Muscle of leg (tissue), 3 donors: ENCODE measurements at regions not wholly inside any gene's neighbourhood (a gene's known extent, or its start where the extent isn't known, plus 50 kb on each side); places are given as distances from the start of the nearest gene placed in this dataset.
"Not testable (repeated sequence)": the region's sequence is repeated elsewhere in the genome, so short reads cannot be mapped to it uniquely, and the experiment has no call there.

Experiments
- DNase-seq: peaks from one replicate; pipeline ENCODE4 v3.0.0; 2013
- H3K27ac ChIP-seq: one replicate; pipeline ENCODE4 v1.5.1; 2013; ENCODE audit warnings: mild to moderate bottlenecking, low read length, control low read depth
- H3K27me3 ChIP-seq: one replicate; pipeline ENCODE4 v1.6.1; 2013; ENCODE audit warnings: low read length; ENCODE audit not compliant: control insufficient read depth, insufficient read depth
- H3K36me3 ChIP-seq: one replicate; pipeline ENCODE4 v1.6.1; 2013; ENCODE audit warnings: low read length; ENCODE audit not compliant: control insufficient read depth, insufficient read depth
- H3K4me1 ChIP-seq: one replicate; pipeline ENCODE4 v1.6.1; 2013; ENCODE audit warnings: low read length; ENCODE audit not compliant: control insufficient read depth, insufficient read depth
- H3K4me3 ChIP-seq: one replicate; pipeline ENCODE4 v1.5.1; 2013; ENCODE audit warnings: low read length, control low read depth
- H3K9me3 ChIP-seq: replicated peaks from 2 replicates; pipeline ENCODE4 v1.6.1; 2013; ENCODE audit warnings: low read depth, low read length; ENCODE audit not compliant: control insufficient read depth
- WGBS: methylation state at CpG from one replicate; pipeline ENCODE4 v1.1.5; 2013; ENCODE audit warnings: missing lambda C conversion rate; ENCODE audit not compliant: insufficient coverage; 5-methylcytosine and 5-hydroxymethylcytosine counted together

- peaks cover 32% of the 10 kb centered on the region for H3K4me1 ChIP-seq
- peak overlapping the region; percentile 42 for H3K27ac ChIP-seq
- H3K9me3 ChIP-seq, result peaks cover 2% of the 10 kb centered on the region
- no peaks in the 10 kb centered on the region for H3K36me3 ChIP-seq
- WGBS, result 32% methylated on average over 4 of the region's 15 CpGs
- DNase-seq, result peak; percentile 89
- peaks cover 2% of the 10 kb centered on the region for H3K27me3 ChIP-seq
- H3K4me3 ChIP-seq, result no peak overlapping the region
Observed at GRCh38 chr2:111671426-111672150, 212.4 kb downstream of the ANAPC1 start.

GRCh38 chr2:111672641-111673040 is 211.4 kb downstream of the ANAPC1 start:
- peaks cover 32% of the 10 kb centered on the region for H3K4me1 ChIP-seq

GRCh38 chr2:111673526-111673925 is 210.5 kb downstream of the ANAPC1 start:
- Histone ChIP-seq H3K9me3 (no peaks in the 10 kb centered on the region), H3K27me3 (peaks cover 2% of the 10 kb centered on the region), H3K36me3 (no peaks in the 10 kb centered on the region), H3K27ac (no peak overlapping the region), H3K4me1 (peaks cover 37% of the 10 kb centered on the region), H3K4me3 (no peak overlapping the region)
- DNase-seq, result no peak
- 61% methylated on average over 3 of the region's 4 CpGs for WGBS

More at GRCh38 chr2:111672641-111673040, 211.4 kb downstream of the ANAPC1 start:
- WGBS, result 100% methylated on average over 5 of the region's 27 CpGs
- not testable (repeated sequence) for H3K36me3 ChIP-seq, H3K27me3 ChIP-seq, DNase-seq, H3K27ac ChIP-seq, H3K9me3 ChIP-seq, H3K4me3 ChIP-seq

GRCh38 chr2:111675419-111676194 is 208.4 kb downstream of the ANAPC1 start:
- Histone ChIP-seq H3K27me3 (peaks cover 2% of the 10 kb centered on the region), H3K4me3 (no peak overlapping the region), H3K36me3 (no peaks in the 10 kb centered on the region), H3K9me3 (no peaks in the 10 kb centered on the region), H3K27ac (no peak overlapping the region), H3K4me1 (peaks cover 34% of the 10 kb centered on the region)
- WGBS, result no CpG with 5 or more reads among the region's 10 CpGs
- peak; percentile 45 for DNase-seq

GRCh38 chr2:111676291-111676822 is 207.6 kb downstream of the ANAPC1 start:
- no peak overlapping the region for H3K4me3 ChIP-seq
- no peak for DNase-seq
- no peak overlapping the region for H3K27ac ChIP-seq
- 67% methylated on average over 1 of the region's 4 CpGs for WGBS
- H3K36me3 ChIP-seq, result no peaks in the 10 kb centered on the region
- peaks cover 2% of the 10 kb centered on the region for H3K27me3 ChIP-seq
- peaks cover 28% of the 10 kb centered on the region for H3K4me1 ChIP-seq
- H3K9me3 ChIP-seq, result no peaks in the 10 kb centered on the region

DNA sequence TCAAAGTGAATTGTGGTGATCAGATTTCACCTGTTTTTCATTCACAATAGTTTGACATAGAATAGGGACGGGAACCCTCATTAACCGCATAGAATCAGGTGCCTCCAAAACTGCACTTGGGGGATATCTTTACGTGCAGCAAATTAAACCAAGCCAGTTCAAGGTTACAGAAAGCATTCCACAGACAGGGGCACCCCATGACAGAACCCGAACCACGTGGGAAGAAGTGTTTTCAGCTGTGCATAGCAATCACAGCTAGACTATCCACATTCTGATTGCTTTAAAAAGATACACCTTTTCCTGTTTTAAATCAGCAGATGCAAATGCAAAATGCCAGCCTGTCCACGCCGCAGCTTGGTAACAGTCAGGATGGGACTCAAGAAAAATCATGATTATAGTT is 205.8 kb downstream of the ANAPC1 start:
- Histone ChIP-seq H3K9me3 (no peaks in the 10 kb centered on the region), H3K36me3 (no peaks in the 10 kb centered on the region), H3K27ac (no peak overlapping the region), H3K4me1 (peaks cover 22% of the 10 kb centered on the region), H3K27me3 (no peaks in the 10 kb centered on the region), H3K4me3 (no peak overlapping the region)
- 59% methylated on average over 5 of the region's 7 CpGs for WGBS
- no peak for DNase-seq

- WGBS, result 0% methylated on average over 2 of the region's 5 CpGs
- Histone ChIP-seq H3K4me3 (no peak overlapping the region), H3K27me3 (no peaks in the 10 kb centered on the region), H3K36me3 (no peaks in the 10 kb centered on the region), H3K27ac (no peak overlapping the region), H3K4me1 (peaks cover 20% of the 10 kb centered on the region), H3K9me3 (no peaks in the 10 kb centered on the region)
- no peak for DNase-seq
Observed at GRCh38 chr2:111678651-111679050, 205.3 kb downstream of the ANAPC1 start.

DNA sequence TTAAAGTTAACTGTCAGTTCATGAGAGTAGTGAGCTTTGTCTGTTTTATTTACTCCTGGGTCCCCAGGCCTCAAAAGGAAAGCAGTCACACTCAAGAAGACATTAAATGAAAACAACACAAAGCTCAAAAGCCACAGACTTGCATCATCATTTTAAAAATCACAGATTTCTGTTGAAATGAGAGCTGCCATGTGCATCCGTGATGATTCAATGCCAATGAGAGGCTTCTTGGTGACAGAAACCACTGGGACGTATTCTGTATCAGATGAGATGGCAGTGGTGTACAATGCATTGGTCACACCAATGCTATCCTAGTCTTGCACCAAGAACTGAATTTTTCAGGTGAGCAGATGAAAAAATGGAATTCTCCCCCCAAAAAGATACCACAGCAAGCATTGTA is 204.8 kb downstream of the ANAPC1 start:
- Histone ChIP-seq H3K36me3 (no peaks in the 10 kb centered on the region), H3K27me3 (no peaks in the 10 kb centered on the region), H3K4me3 (no peak overlapping the region), H3K27ac (no peak overlapping the region), H3K9me3 (no peaks in the 10 kb centered on the region), H3K4me1 (peaks cover 17% of the 10 kb centered on the region)
- no peak for DNase-seq
- WGBS, result no CpG with 5 or more reads among the region's 2 CpGs

DNA sequence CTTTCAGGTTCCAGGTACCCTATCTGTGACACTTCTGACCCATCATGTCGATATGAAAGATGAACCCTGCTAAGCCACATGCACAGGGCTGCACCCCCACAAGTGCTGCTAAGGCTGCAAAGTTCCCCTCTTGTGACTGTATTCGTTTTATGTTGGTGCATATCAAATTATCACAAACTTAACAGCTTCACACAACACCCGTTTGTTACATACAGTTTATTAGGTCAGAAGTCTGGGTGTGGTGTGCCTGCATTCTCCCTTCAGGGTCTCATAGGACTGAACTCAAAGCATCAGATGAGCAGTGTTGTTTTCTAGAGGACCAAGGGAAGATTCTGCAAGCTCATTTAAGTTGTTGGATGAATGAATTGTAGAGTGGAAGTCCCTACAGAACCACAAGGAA is 199.4 kb downstream of the ANAPC1 start:
- Histone ChIP-seq H3K27me3 (no peaks in the 10 kb centered on the region), H3K4me1 (peaks cover 32% of the 10 kb centered on the region), H3K4me3 (no peak overlapping the region), H3K27ac (peak overlapping the region; percentile 65), H3K9me3 (no peaks in the 10 kb centered on the region), H3K36me3 (no peaks in the 10 kb centered on the region)
- no peak for DNase-seq
- WGBS, result no CpG with 5 or more reads among the region's 3 CpGs

GRCh38 chr2:111685342-111685741 is 198.7 kb downstream of the ANAPC1 start:
- H3K4me1 ChIP-seq, result peaks cover 37% of the 10 kb centered on the region
- peak overlapping the region; percentile 65 for H3K27ac ChIP-seq
- H3K27me3 ChIP-seq, result no peaks in the 10 kb centered on the region
- peak; percentile 89 for DNase-seq
- no peaks in the 10 kb centered on the region for H3K9me3 ChIP-seq
- H3K36me3 ChIP-seq, result no peaks in the 10 kb centered on the region
- no peak overlapping the region for H3K4me3 ChIP-seq
